ENCODE measurements at regions not wholly inside any gene's neighbourhood (a gene's known extent, or its start where the extent isn't known, plus 50 kb on each side); places are given as distances from the start of the nearest gene placed in this dataset.

DNA sequence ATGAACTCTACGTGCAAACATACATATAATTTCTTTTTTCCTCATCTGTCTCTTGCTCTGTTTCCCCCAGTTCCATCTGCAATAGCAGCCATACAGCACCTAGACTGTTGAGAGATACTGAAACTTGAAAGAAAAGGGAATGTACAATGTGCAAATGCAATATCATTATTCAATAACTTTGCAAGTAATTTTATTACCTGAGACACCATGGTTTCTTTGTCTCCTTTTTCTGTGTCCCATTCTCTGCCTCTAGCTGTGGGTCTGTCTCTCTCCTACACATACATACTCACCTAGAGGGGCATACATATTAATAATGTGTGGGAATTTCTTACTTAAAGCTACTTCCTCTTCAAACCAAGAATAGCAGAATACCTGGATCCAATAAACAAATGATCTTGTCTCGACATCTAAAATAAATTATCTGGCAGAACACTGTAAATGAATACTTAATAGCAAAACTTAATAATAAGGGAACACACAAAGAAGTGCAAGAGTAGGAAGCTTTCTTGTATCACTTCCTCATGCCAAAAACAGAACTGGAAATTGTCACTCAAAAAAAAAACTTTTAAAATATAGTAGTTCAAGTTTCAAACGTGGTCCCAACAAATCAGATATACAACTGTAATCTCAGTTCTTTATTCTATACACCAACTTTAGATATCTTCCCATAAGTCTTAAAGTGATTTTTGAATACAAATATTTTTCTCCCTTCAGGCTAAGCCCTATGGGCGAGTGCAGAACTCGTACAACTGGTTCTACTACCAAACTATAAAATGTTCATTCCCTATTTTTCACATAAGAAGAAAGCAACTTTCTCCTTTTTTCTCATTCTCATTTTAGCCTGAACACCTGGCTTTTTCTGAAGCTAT, 194.6 kb downstream of the NRIP1 start:
- Histone ChIP-seq H3K27ac (ENCODE audit: low read depth, low read length) (no peak overlapping the region), H3K4me3 (ENCODE audit: low read length) (no peak overlapping the region)
- 88% methylated on average over 3 of the region's 5 CpGs for WGBS

DNA sequence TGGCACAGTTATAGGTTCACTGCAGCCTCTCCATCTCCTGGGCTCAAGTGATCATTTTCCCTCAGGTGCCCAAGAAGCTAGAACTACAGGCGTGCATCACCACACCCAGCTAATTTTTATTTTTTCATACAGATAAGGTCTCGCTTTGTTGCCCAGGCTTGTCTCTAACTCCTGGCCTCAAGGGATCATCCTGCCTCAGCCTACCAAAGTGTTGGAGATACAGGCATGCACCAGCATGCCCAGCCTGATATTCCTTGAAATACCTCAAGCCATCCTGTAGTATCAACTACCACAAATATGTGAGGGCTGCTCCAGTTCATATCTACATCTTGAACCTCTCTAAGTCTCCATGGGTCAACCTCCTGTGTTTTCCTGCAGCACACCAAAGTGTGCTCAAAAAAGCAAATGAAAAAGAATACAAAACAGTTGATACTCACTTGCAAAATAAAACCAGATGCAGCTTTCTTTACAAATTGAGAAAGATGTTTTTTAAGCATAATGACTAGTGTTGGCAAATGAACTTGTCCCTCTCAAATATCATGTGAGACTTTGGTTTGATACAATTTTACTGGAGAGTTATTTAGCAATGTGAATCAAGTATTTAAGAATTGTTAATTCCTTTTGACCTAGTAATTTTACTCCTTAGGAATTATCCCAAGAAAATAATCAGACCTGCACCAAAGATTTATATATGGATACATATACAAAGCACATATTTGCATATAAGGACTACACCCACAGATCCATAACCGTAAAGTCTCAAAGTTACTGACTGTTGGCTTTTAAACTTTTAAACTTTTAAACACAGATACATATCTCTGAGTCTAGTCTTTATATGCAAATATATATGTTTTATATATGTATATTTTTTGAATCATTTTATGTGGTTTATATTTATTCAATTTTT, 197.7 kb downstream of the NRIP1 start:
- Histone ChIP-seq H3K4me3 (ENCODE audit: low read length) (no peak overlapping the region), H3K36me3 (ENCODE audit: insufficient read depth, low read length) (no peaks in the 10 kb centered on the region), H3K4me1 (ENCODE audit: insufficient read depth, low read length) (peaks cover 11% of the 10 kb centered on the region), H3K27ac (ENCODE audit: low read depth, low read length) (no peak overlapping the region), H3K27me3 (ENCODE audit: insufficient read depth, low read length) (no peaks in the 10 kb centered on the region), H3K9me3 (ENCODE audit: insufficient read depth, low read depth, low read length) (no peaks in the 10 kb centered on the region), H3K9ac (ENCODE audit: low read depth, low read length) (no peak overlapping the region)
- 98% methylated on average over 3 of the region's 3 CpGs for WGBS

More for the DNA sequence above, 194.6 kb downstream of the NRIP1 start:
- Histone ChIP-seq H3K4me1 (ENCODE audit: insufficient read depth, low read length) (peaks cover 11% of the 10 kb centered on the region), H3K27me3 (ENCODE audit: insufficient read depth, low read length) (no peaks in the 10 kb centered on the region), H3K9ac (ENCODE audit: low read depth, low read length) (no peak overlapping the region), H3K36me3 (ENCODE audit: insufficient read depth, low read length) (no peaks in the 10 kb centered on the region), H3K9me3 (ENCODE audit: insufficient read depth, low read depth, low read length) (no peaks in the 10 kb centered on the region)

DNA sequence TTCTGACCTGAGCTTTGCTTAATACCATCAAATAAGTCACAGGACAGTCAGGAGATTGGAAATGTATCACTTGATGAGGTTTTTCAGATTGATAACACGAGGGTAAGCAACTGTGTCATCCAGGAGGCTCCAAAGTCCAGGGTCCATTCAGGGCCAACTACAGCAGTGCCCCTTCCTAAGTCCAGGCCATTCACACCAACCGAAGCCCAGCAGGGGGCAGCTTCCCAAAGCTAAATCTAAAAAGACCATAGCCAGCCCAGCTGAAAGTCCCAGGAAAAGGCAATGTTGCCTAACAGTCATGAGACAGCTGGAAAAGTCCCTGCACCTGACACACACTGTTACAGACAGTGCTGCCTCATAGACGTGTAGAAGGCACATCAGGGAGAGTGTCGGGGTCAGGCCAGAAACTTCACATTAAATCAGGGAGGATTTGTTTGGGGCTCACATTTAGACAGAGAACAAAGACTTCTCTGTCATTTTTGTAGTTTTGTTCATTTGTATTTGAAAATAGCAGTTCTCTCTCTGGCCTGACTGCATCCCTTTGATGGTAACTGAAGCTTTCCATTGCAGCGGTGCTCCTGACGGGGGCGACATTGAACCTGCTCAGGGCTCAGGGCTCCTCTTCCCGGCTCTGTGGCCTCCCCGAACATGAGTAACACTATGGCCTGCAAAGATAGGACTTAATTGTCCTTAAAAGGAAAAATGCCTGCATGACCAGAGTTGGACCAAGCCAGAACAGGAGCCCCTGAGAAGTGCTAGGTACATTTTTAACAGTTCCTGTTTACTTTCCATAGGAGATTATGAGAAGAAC, 200.4 kb downstream of the NRIP1 start:
- no peak overlapping the region for H3K4me3 ChIP-seq (ENCODE audit: low read length)
- H3K27me3 ChIP-seq (ENCODE audit: insufficient read depth, low read length) = no peaks in the 10 kb centered on the region
- peaks cover 10% of the 10 kb centered on the region; the same call in 1 of the 2 replicates for H3K9me3 ChIP-seq (ENCODE audit: insufficient read depth, low read depth, low read length)
- WGBS = 63% methylated on average over 9 of the region's 9 CpGs
- no peaks in the 10 kb centered on the region for H3K36me3 ChIP-seq (ENCODE audit: insufficient read depth, low read length)
- H3K9ac ChIP-seq (ENCODE audit: low read depth, low read length) = no peak overlapping the region
- peaks cover 11% of the 10 kb centered on the region for H3K4me1 ChIP-seq (ENCODE audit: insufficient read depth, low read length)
- H3K27ac ChIP-seq (ENCODE audit: low read depth, low read length) = no peak overlapping the region

DNA sequence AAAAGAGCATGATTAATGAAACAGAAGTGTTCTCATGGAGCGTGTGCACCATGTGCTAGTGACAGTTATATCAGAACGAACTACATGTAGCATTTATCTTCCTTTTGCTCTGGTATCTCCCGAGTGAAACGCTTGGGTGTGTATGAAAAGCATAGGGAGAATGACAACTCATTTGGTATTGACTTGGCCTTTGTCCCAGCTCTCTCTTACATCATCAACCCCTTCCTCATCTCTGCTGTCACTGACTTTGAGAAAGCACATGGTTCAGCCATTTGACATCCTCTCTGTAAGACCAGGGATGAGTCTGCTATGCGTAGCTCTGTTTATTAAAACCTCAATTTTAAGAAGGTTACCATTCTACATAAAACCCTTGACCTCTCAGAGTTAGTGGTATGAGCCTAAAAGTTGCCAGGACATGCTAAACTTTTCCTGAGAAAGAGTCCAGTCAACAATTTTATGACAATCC, 201.0 kb downstream of the NRIP1 start:
- Histone ChIP-seq H3K9me3 (ENCODE audit: insufficient read depth, low read depth, low read length) (peaks cover 10% of the 10 kb centered on the region; the same call in 1 of the 2 replicates), H3K4me1 (ENCODE audit: insufficient read depth, low read length) (peaks cover 6% of the 10 kb centered on the region), H3K4me3 (ENCODE audit: low read length) (no peak overlapping the region), H3K27me3 (ENCODE audit: insufficient read depth, low read length) (no peaks in the 10 kb centered on the region), H3K9ac (ENCODE audit: low read depth, low read length) (no peak overlapping the region), H3K27ac (ENCODE audit: low read depth, low read length) (no peak overlapping the region), H3K36me3 (ENCODE audit: insufficient read depth, low read length) (no peaks in the 10 kb centered on the region)
- WGBS = 96% methylated on average over 5 of the region's 5 CpGs

DNA sequence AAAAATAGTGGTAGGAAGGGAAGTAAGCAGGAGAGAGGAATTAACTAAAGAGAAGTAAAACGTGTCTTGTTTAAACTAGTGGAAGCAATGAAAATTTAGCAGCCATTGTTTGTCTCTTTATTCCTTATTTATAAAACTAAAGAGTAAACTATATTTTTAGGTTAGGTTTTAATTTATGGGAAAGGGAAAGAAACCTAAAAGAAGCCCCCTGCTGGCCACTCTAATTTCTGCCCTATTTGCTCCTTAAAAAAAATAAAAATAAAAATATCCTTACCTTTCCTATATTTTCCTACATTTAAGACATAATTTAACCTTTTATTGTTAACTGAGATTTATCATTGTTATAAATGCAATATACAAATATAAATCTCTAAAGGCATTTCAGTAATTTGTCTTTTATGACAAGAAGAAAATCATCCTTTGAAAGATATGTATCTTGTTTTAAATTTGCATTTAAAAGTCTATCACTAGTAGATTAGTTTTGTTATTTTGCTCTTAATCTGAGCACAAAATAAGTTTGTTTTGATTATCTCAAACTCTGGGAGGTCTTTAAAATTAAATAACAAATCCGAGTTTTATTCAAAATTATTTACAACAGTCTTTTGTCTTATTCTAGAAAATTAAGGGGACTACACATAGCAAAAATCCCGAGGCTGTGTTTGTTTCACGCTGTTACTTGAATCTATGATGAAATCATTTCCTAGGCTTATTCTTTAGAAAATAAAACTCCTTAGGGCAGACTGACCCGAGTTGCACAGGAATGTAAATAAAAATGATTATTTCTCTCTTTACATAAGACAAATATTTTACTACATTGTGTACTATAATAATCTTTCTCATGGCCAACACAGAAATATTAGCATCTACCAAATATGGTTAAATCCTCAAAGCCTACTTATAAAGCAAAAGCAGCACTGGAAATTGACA, 201.7 kb downstream of the NRIP1 start:
- no peak overlapping the region for H3K4me3 ChIP-seq (ENCODE audit: low read length)
- H3K4me1 ChIP-seq (ENCODE audit: insufficient read depth, low read length) = peaks cover under 1% of the 10 kb centered on the region; the same call in 1 of the 2 replicates
- WGBS = 75% methylated on average over 3 of the region's 5 CpGs
- no peak overlapping the region for H3K9ac ChIP-seq (ENCODE audit: low read depth, low read length)
- H3K27me3 ChIP-seq (ENCODE audit: insufficient read depth, low read length) = no peaks in the 10 kb centered on the region
- no peak overlapping the region for H3K27ac ChIP-seq (ENCODE audit: low read depth, low read length)
- peaks cover 10% of the 10 kb centered on the region; the same call in 1 of the 2 replicates for H3K9me3 ChIP-seq (ENCODE audit: insufficient read depth, low read depth, low read length)
- no peaks in the 10 kb centered on the region for H3K36me3 ChIP-seq (ENCODE audit: insufficient read depth, low read length)

DNA sequence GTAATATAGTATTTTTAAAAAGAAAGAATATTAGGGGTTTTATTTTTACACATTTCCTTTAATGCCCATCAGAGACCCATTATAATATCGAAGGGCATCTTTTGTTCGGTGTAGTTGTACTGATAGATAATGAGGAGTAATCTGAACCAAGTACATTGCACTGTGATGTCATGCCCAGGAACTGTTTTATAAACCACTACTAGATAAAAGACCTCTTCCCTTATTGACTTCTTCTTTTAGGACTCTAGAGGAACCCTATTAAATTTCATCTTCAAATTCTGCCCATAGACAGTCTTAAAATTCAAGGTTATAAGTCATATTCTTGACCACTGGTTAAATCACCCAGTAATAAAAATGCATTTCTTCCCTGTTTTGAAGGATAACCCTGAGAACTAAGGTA, 206.5 kb downstream of the NRIP1 start:
- peaks cover 13% of the 10 kb centered on the region; the same call in 1 of the 2 replicates for H3K9me3 ChIP-seq (ENCODE audit: insufficient read depth, low read depth, low read length)
- no CpG with 5 or more reads among the region's 2 CpGs for WGBS
- H3K4me3 ChIP-seq (ENCODE audit: low read length) = no peak overlapping the region
- H3K36me3 ChIP-seq (ENCODE audit: insufficient read depth, low read length) = no peaks in the 10 kb centered on the region
- no peaks in the 10 kb centered on the region for H3K27me3 ChIP-seq (ENCODE audit: insufficient read depth, low read length)
- peaks cover 10% of the 10 kb centered on the region for H3K4me1 ChIP-seq (ENCODE audit: insufficient read depth, low read length)
- H3K9ac ChIP-seq (ENCODE audit: low read depth, low read length) = no peak overlapping the region
- no peak overlapping the region for H3K27ac ChIP-seq (ENCODE audit: low read depth, low read length)

DNA sequence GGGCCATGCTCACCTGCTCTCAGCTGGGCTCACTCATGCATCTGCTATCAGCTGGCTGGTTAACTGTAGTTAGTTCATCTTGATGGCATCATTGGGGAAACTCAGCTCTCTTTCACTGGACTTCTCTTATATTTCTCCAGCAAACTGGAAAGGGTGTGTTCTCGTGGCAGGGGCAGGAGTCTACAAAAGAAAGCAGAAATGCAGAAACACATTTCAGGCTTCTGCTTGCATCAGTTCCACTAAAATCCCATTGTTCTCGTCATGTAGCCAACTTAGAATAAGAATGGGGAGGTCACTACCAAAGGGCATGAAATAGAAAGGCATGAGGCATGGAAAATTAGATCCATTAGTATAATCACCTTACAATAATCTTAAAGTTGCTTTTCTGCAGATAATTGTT, 207.3 kb downstream of the NRIP1 start:
- Histone ChIP-seq H3K27me3 (ENCODE audit: insufficient read depth, low read length) (no peaks in the 10 kb centered on the region), H3K9ac (ENCODE audit: low read depth, low read length) (no peak overlapping the region), H3K4me3 (ENCODE audit: low read length) (no peak overlapping the region), H3K36me3 (ENCODE audit: insufficient read depth, low read length) (no peaks in the 10 kb centered on the region), H3K9me3 (ENCODE audit: insufficient read depth, low read depth, low read length) (peaks cover 15% of the 10 kb centered on the region; the same call in 1 of the 2 replicates), H3K27ac (ENCODE audit: low read depth, low read length) (0 out of 2 replicates have a peak overlapping the region, but pooled peaks have one; percentile 7), H3K4me1 (ENCODE audit: insufficient read depth, low read length) (peaks cover 10% of the 10 kb centered on the region)
- WGBS = 71% methylated on average over 1 of the region's 2 CpGs

DNA sequence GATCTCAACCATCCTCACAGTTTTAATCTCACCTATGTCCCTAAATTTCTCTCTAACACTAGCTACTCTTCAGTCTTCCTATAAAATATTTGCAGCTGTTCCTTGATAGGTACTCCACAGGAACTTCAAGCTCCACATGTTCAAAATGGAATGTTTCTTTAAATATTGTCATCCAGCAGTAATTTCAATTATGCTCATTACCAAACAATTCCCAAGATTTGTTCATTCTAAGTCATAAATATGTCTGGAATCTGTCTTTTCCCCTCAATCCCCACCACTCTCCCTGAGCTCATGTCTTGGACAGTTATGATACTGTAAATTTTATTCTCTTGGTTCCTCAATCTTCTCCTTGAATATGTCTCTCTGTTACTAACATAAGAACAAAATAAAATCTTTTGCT, 214.4 kb downstream of the NRIP1 start:
- no peaks in the 10 kb centered on the region for H3K27me3 ChIP-seq (ENCODE audit: insufficient read depth, low read length)
- no peaks in the 10 kb centered on the region for H3K36me3 ChIP-seq (ENCODE audit: insufficient read depth, low read length)
- H3K9me3 ChIP-seq (ENCODE audit: insufficient read depth, low read depth, low read length) = peaks cover 16% of the 10 kb centered on the region
- H3K27ac ChIP-seq (ENCODE audit: low read depth, low read length) = no peak overlapping the region
- no peak overlapping the region for H3K4me3 ChIP-seq (ENCODE audit: low read length)
- H3K4me1 ChIP-seq (ENCODE audit: insufficient read depth, low read length) = no peaks in the 10 kb centered on the region
- H3K9ac ChIP-seq (ENCODE audit: low read depth, low read length) = no peak overlapping the region

DNA sequence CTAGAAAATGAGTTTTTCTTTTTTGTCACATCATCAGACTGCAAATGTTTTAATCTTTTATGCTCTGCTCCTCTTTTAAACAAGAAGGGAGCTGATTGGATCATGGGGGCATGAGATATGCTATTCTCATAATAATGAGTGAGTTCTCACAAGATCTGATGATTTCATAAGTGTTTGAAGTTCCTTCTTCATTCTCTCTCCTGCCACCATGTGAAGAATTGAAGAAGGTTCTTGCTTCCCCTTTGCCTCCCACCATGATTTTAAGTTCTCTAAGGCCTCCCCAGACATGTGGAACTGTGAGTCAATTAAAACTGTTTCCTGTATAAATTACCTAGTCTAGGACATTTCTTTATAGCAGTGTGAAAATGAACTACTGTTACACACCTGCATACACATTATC, 218.2 kb downstream of the NRIP1 start:
- Histone ChIP-seq H3K9me3 (ENCODE audit: insufficient read depth, low read depth, low read length) (peaks cover 24% of the 10 kb centered on the region), H3K4me1 (ENCODE audit: insufficient read depth, low read length) (no peaks in the 10 kb centered on the region), H3K27ac (ENCODE audit: low read depth, low read length) (peak overlapping the region; percentile 32; the same call in 1 of the 2 replicates), H3K27me3 (ENCODE audit: insufficient read depth, low read length) (no peaks in the 10 kb centered on the region), H3K4me3 (ENCODE audit: low read length) (no peak overlapping the region), H3K9ac (ENCODE audit: low read depth, low read length) (no peak overlapping the region), H3K36me3 (ENCODE audit: insufficient read depth, low read length) (no peaks in the 10 kb centered on the region)

DNA sequence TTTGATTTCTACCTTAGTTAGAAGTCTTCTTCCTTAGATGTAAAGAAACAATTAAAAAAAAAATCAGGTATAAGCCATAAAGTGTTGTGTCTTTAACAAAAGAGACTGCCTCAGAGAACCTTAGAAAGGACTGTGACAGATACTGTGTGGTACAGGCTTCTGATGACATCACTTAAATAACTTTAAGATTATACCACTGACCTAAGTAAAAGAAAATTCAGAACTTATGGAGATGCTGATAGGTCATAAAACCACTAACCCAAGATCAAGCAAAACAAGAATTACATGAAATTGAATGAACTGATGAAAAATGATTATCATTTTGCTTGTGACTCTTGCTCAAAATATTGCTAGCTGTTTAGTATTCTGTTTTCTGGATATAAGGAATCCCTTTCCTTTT, 220.8 kb downstream of the NRIP1 start:
- H3K9me3 ChIP-seq (ENCODE audit: insufficient read depth, low read depth, low read length) = peaks cover 24% of the 10 kb centered on the region
- H3K27me3 ChIP-seq (ENCODE audit: insufficient read depth, low read length) = no peaks in the 10 kb centered on the region
- H3K36me3 ChIP-seq (ENCODE audit: insufficient read depth, low read length) = no peaks in the 10 kb centered on the region
- peaks cover 6% of the 10 kb centered on the region; the same call in 1 of the 2 replicates for H3K4me1 ChIP-seq (ENCODE audit: insufficient read depth, low read length)
- no peak overlapping the region for H3K4me3 ChIP-seq (ENCODE audit: low read length)
- H3K27ac ChIP-seq (ENCODE audit: low read depth, low read length) = no peak overlapping the region
- H3K9ac ChIP-seq (ENCODE audit: low read depth, low read length) = no peak overlapping the region

Data from HUES64 (cell line).